Kasumi-1 (cell line): ENCODE measurements at regions not wholly inside any gene's neighbourhood (a gene's known extent, or its start where the extent isn't known, plus 50 kb on each side); places are given as distances from the start of the nearest gene placed in this dataset.

ENCODE experiments used
- DNase-seq, 2 experiments: peaks; one replicate each; lab custom pipeline; 2025; lab: John Stamatoyannopoulos, UW

DNA sequence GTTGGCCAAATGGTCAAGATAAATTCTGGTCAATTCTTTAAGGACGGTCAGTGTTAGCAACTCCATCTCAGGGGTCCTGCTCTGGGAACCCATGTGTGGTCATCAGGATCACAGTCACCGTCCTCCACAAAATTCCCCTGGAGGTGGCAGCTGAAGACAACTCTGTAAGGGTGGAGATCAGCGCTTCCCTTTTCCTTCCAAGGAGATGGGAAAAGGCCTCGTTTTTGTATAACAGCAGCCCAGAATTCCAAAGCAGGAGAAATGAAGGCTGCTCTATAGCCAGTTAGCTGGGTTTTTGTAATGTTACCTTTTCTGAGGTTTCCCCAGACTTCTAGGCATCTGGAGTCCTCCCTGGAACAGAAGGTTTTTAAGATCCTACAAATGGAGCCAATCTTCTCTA lies 334.8 kb downstream of the MYCN start:
- no peak for DNase-seq

GRCh38 chr2:16273111-16273510 lies 332.8 kb downstream of the MYCN start:
- no peak for DNase-seq

DNA sequence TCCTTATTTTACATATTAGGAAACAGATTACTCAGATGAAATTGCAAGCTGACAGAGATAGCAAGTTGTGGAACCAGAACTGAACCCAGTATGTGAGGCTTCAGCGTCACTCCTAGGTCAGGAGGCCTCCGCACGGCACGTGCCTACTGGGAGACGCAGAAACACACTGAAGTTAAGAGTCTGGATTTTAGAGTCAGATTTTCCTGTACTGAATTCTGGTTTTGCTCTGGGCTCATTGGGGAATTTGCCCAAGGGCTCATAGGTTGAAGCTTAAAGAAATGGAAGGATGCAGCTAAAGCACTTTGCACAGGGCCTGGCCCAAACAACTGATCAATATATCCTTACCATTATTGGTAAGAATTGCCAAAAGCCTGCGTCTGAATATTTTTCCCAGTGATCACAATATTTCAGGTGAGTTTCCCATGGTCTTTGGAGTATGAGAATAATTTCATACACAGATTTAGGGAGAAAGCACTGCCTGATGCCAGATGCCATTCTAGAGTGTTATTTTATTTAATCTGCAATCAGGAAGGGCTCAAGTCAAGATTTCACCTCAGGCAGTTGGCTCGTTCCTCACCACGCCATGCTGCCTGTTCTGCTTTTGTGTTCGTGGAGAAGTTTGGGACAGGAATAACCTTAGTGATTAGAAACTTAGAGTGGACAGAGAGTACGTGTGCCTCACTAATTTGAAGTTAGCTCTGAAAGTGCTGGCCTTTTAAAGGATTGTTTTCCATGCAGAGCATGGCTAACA lies 331.9 kb downstream of the MYCN start:
- no peak for DNase-seq

GRCh38 chr2:16271231-16271896 lies 331.0 kb downstream of the MYCN start:
- no peak for DNase-seq

DNA sequence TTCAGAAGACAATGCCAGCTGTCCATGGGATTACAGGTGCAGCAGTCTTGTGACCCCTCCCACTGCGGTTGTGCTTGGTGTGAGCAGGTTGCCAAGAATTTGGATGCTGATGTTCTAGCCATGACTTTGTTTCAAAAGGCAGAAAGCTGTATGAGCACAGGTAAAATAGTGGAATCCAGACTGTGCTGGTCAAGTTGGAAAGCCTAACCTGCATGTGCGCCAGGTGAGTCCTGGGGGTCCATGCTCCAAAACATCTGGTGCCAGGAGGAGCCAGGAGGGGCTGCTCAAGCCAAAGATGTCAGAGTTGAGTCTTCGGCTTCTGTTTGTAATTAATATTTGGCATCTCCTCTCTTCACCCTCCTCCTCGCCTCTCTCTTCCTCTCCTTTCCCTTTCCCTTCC lies 330.1 kb downstream of the MYCN start:
- DNase-seq, result no peak

GRCh38 chr2:16268301-16269000 lies 328.1 kb downstream of the MYCN start:
- DNase-seq, result no peak

- no peak for DNase-seq
Observed at GRCh38 chr2:16266571-16266970, 326.2 kb downstream of the MYCN start.

- DNase-seq, result no peak
Observed at GRCh38 chr2:16264931-16265540, 324.7 kb downstream of the MYCN start.

DNA sequence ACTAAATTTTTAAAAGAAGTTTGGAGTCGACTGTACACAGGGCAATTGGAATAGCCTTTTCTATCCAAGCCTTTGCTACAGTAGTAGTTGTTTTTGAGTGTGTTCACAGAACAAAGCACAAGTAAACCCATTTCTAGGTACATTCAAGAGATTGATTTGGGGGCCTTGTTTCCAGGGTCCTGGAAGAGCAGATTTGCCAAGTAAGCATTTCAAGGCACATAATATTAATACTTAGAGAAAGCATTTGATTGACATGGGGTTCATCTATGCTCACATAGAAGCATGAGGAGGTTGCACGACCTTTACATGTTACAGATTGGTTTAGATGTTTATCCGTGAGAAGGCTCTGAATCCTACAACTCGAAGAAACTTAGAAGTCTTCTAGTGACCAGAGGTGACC lies 324.1 kb downstream of the MYCN start:
- no peak for DNase-seq

- DNase-seq, result no peak
Observed at GRCh38 chr2:16263241-16263890, 323.0 kb downstream of the MYCN start.

DNA sequence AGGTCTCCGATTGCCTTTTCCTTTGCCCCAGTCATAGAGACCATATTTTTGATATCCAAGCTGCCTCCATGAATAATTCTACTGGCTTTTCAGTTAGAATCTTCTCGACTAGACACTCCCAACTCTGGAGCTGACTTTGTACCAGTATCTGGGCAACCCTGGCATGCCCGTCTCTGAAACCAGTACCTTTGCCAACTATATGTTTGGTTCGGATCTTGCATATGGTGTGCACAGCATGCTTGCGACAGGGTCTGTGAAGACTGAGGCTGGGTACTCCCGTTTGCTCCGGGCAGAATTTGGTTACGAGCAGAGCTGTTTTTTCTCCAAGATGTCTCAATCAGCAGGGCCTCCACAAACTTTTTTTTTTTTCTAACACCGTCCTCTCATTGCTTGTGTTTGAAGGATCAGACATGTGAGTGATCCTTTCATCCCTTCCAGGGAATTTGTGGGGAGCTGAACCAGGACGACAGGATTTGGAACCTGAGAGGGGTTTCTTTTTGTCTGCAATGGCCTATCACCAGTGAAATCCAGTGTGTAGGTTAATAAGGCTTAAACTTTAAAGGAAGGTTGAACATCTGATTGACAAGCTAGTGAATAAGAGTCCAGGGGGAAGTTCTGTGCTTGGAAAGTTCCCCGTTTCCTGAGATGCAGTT lies 322.3 kb downstream of the MYCN start:
- no peak for DNase-seq

DNA sequence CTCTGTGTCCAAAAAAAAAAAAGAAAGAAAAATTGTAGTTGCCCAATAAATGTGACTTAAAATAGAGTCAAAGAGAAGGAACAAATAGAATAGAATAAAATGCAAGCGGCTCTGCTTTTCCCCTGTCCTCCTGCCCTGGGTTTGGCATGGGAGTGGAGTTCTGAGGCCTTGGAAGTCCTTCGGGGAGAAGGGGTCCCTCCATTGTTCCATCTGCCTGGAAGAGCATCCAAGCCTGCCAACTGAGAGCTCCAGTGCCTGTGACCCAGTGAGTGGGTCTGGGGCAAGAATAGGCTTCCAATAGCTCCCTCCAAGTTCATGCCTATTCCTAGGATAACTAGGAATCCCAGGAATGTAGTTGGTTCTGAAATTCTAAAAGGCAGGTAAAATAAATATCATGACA lies 321.4 kb downstream of the MYCN start:
- no peak for DNase-seq

DNA sequence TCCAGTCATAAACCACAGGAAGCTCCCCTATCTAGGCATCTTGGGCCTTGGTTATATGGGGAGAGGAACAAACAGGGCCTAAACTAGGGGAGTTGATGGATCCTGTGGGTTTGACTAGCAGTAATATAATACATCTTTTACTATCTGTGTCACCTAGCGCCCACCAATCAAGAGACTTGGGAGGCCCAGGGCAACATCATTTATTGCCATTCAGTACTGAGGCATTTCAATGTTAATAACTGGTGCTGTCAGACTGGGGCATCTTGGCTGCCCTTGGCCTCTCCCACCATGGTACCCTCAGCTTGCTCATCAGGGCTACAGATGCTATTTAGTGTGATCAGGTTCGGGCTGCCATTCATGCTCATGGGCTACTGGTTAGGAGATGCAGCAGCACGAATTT lies 320.7 kb downstream of the MYCN start:
- DNase-seq, result no peak

GRCh38 chr2:16260041-16260830 lies 319.9 kb downstream of the MYCN start:
- DNase-seq, result no peak

- no peak for DNase-seq
Observed at GRCh38 chr2:16259010-16259409, 318.7 kb downstream of the MYCN start.

GRCh38 chr2:16258350-16258749 lies 318.0 kb downstream of the MYCN start:
- DNase-seq, result no peak

- DNase-seq, result no peak
Observed at GRCh38 chr2:16257322-16258028, 317.1 kb downstream of the MYCN start.

- no peak for DNase-seq
Observed at GRCh38 chr2:16256601-16257321, 316.4 kb downstream of the MYCN start.

DNA sequence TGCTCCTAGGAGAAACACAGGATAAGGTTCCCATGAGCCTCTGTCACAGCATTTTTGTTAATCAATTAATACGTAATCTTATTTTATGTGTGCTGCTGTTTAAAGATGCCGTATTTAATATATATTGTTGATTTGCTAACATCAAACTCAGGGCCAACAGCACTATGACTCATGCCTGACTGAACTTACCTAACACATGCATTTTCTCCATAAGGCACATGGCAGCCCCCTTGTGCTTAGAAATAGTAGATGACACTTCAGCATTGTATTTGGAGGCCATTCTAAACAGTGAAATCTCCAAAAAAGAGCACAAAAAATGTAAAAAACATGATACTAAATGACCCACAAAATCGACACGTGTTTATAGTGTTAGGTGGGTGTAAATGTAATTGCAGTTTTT lies 314.8 kb downstream of the MYCN start:
- no peak for DNase-seq
